Keratinocyte (primary cell): ENCODE measurements at regions not wholly inside any gene's neighbourhood (a gene's known extent, or its start where the extent isn't known, plus 50 kb on each side); places are given as distances from the start of the nearest gene placed in this dataset.

Source experiments
- DNase-seq: peaks from one replicate; pipeline ENCODE4 v3.0.0-alpha.2; 2011; ENCODE audit warnings: low read depth, missing footprints, low spot score
- FAIRE-seq: peaks from 2 replicates; lab custom pipeline; 2011; peaks lifted over from hg19 to GRCh38; lab: Jason Lieb, UNC
- H2AFZ ChIP-seq: 2 replicates; pipeline ENCODE4 v1.6.0; 2012; ENCODE audit warnings: low read length, control low read depth, inconsistent platforms; ENCODE audit not compliant: control insufficient read depth
- H3K27ac ChIP-seq: 2 replicates; pipeline ENCODE4 v1.5.1; 2011; ENCODE audit warnings: low read length; ENCODE audit not compliant: control insufficient read depth, insufficient read depth
- H3K27me3 ChIP-seq: 3 replicates; pipeline ENCODE4 v1.6.0; 2011; ENCODE audit warnings: low read length; ENCODE audit not compliant: control insufficient read depth, insufficient read depth; ENCODE audit errors: extremely low read depth
- H3K36me3 ChIP-seq, 2 experiments: 2 replicates in 1 of 2; 3 replicates in 1 of 2; pipeline ENCODE4 v1.5.1; 2011; ENCODE audit warnings: low read length in 2 of 2, mild to moderate bottlenecking in 1 of 2; ENCODE audit not compliant: control insufficient read depth in 2 of 2, insufficient read depth in 2 of 2; ENCODE audit errors: extremely low read depth in 1 of 2
- H3K4me1 ChIP-seq: 3 replicates; pipeline ENCODE4 v1.5.1; 2011; ENCODE audit warnings: low read length; ENCODE audit not compliant: control insufficient read depth, insufficient read depth; ENCODE audit errors: extremely low read depth
- H3K4me2 ChIP-seq: 3 replicates; pipeline ENCODE4 v1.6.0; 2011; ENCODE audit warnings: low read depth, low read length; ENCODE audit not compliant: control insufficient read depth, insufficient read depth; ENCODE audit errors: extremely low read depth
- H3K4me3 ChIP-seq, 3 experiments: fragments of 200-600 bp in 1 of 3; sonication (generic) in 1 of 3; 2 replicates in 2 of 3; 3 replicates in 1 of 3; pipeline ENCODE4 v1.5.1; 2011 to 2016; ENCODE audit warnings: low read length in 3 of 3, mild to moderate bottlenecking in 3 of 3, control low read depth in 2 of 3, inconsistent platforms in 1 of 3, low read depth in 1 of 3, mixed read lengths in 1 of 3, mixed run types in 1 of 3, moderate library complexity in 1 of 3; ENCODE audit not compliant: control insufficient read depth in 2 of 3, insufficient read depth in 2 of 3; ENCODE audit errors: extremely low read depth in 1 of 3
- H3K79me2 ChIP-seq: 2 replicates; pipeline ENCODE4 v1.6.0; 2012; ENCODE audit warnings: low read length; ENCODE audit not compliant: control insufficient read depth, insufficient read depth
- H3K9ac ChIP-seq: 3 replicates; pipeline ENCODE4 v1.6.0; 2011; ENCODE audit warnings: low read length; ENCODE audit not compliant: control insufficient read depth, insufficient read depth; ENCODE audit errors: extremely low read depth
- H3K9me1 ChIP-seq: 3 replicates; pipeline ENCODE4 v1.6.0; 2011; ENCODE audit warnings: low read length; ENCODE audit not compliant: control insufficient read depth, insufficient read depth; ENCODE audit errors: extremely low read depth
- H3K9me3 ChIP-seq: 2 replicates; pipeline ENCODE4 v1.5.1; 2012; ENCODE audit warnings: low read depth, low read length; ENCODE audit not compliant: control insufficient read depth
- H4K20me1 ChIP-seq: 3 replicates; pipeline ENCODE4 v1.6.0; 2011; ENCODE audit warnings: low read length; ENCODE audit not compliant: control insufficient read depth, insufficient read depth; ENCODE audit errors: extremely low read depth
- CTCF ChIP-seq, 3 experiments: IDR thresholded peaks in 1 of 3; conservative IDR thresholded peaks in 1 of 3; optimal IDR thresholded peaks in 1 of 3; 2 replicates in 2 of 3; 3 replicates in 1 of 3; pipeline versions ENCODE3 to v1.5.1; 2011; ENCODE audit warnings: low read length in 3 of 3, mild to moderate bottlenecking in 3 of 3, moderate library complexity in 2 of 3, control low read depth in 1 of 3, inconsistent platforms in 1 of 3; ENCODE audit not compliant: insufficient read depth in 2 of 3; ENCODE audit errors: extremely low read depth in 1 of 3
- EZH2 ChIP-seq: IDR thresholded peaks from one replicate; pipeline ENCODE4 v1.6.1; 2012; ENCODE audit warnings: inconsistent platforms, mild to moderate bottlenecking, low read length, moderate library complexity
- dilution Hi-C: fragments of 300-500 bp; cut with MboI; formaldehyde crosslinking; loops from one replicate; pipeline ENCODE4 v1.7.0; 2020; ENCODE audit warnings: low sequenced_read_pairs; ENCODE audit not compliant: extremely low pct_ligation_motif_present

GRCh38 chr10:98332623-98333269, 64.8 kb upstream of the LOXL4 start:
- TF ChIP-seq EZH2 (no peak), CTCF (optimal IDR thresholded peaks at IDR 0.05 in 1 of 3, IDR thresholded peaks at IDR 0.05 in 1 of 3, conservative IDR thresholded peaks at IDR 0.05 in 1 of 3; ENCODE audit: extremely low read depth in 1 of 3, insufficient read depth in 2 of 3, low read length in 3 of 3) (no peak)
- Histone ChIP-seq H3K27ac (no peak overlapping the region), H3K79me2 (no peaks in the 10 kb centered on the region), H3K9me1 (no peaks in the 10 kb centered on the region), H3K9me3 (no peaks in the 10 kb centered on the region), H3K36me3 (no peaks in the 10 kb centered on the region), H3K9ac (no peak overlapping the region), H3K4me2 (no peak overlapping the region), H3K27me3 (no peaks in the 10 kb centered on the region), H2AFZ (no peak overlapping the region), H4K20me1 (no peaks in the 10 kb centered on the region), H3K4me3 (no peak overlapping the region), H3K4me1 (no peaks in the 10 kb centered on the region)
- DNase-seq, result no peak
- dilution Hi-C loops, result no loop called here
- no peak for FAIRE-seq

- no peaks in the 10 kb centered on the region for H3K79me2 ChIP-seq
- no peaks in the 10 kb centered on the region for H3K9me3 ChIP-seq
- no peaks in the 10 kb centered on the region for H4K20me1 ChIP-seq
- H3K4me1 ChIP-seq, result no peaks in the 10 kb centered on the region
- no peak overlapping the region for H3K4me2 ChIP-seq
- H3K4me3 ChIP-seq, result no peak overlapping the region
- DNase-seq (no peak), FAIRE-seq (peak; percentile 53)
- dilution Hi-C loops, result no loop called here
- TF ChIP-seq CTCF (optimal IDR thresholded peaks at IDR 0.05 in 1 of 3, IDR thresholded peaks at IDR 0.05 in 1 of 3, conservative IDR thresholded peaks at IDR 0.05 in 1 of 3; ENCODE audit: extremely low read depth in 1 of 3, insufficient read depth in 2 of 3, low read length in 3 of 3) (peak; percentile 61 to 83 (median 75)), EZH2 (no peak)
- H3K9ac ChIP-seq, result no peak overlapping the region
- H3K27ac ChIP-seq, result no peak overlapping the region
- no peaks in the 10 kb centered on the region for H3K36me3 ChIP-seq
- H2AFZ ChIP-seq, result no peak overlapping the region
- peaks cover 4% of the 10 kb centered on the region for H3K27me3 ChIP-seq
- H3K9me1 ChIP-seq, result no peaks in the 10 kb centered on the region
These were observed 63.9 kb upstream of the LOXL4 start for GRCh38 chr10:98331885-98332284.
